ENCODE measurements at regions not wholly inside any gene's neighbourhood (a gene's known extent, or its start where the extent isn't known, plus 50 kb on each side); places are given as distances from the start of the nearest gene placed in this dataset.

- no peaks in the 10 kb centered on the region for H3K36me3 ChIP-seq (ENCODE audit: control insufficient read depth in 2 of 2, extremely low read depth in 1 of 2, insufficient read depth in 1 of 2, low read length in 1 of 2)
- DNase-seq (no peak), ATAC-seq (replicated peaks in 1 of 4) (no peak)
- peaks cover 0 to 5% of the 10 kb centered on the region in 2 donors for H3K27me3 Mint-ChIP-seq
- POLR2A ChIA-PET, result interaction anchor here in 1 of 2 donors (0.6 kb wide), 1 partner anchor 13 kb away, joined by 6 read pairs; no protein-coding TSS in a partner anchor
- no peak overlapping the region for H3K4me3 Mint-ChIP-seq
- no peaks in the 10 kb centered on the region for H3K4me1 ChIP-seq (ENCODE audit: control insufficient read depth in 1 of 2, extremely low read depth in 1 of 2, insufficient read depth in 2 of 2, low read length in 2 of 2)
- CTCF ChIA-PET, result no interaction called here
- H3K9me3 Mint-ChIP-seq, result no peaks in the 10 kb centered on the region
- H3K27me3 ChIP-seq (replicated peaks in 1 of 2; ENCODE audit: control insufficient read depth in 2 of 2, extremely low read depth in 1 of 2, insufficient read depth in 2 of 2, low read length in 1 of 2), result no peaks in the 10 kb centered on the region
- H3K4me3 ChIP-seq (ENCODE audit: control insufficient read depth in 1 of 2, extremely low read depth in 1 of 2, low read length in 1 of 2), result no peak overlapping the region
- no peak overlapping the region for H3K27ac ChIP-seq (ENCODE audit: low read length)
- H3K36me3 Mint-ChIP-seq, result no peaks in the 10 kb centered on the region
- H3K9me3 ChIP-seq, result no peaks in the 10 kb centered on the region
- no peaks in the 10 kb centered on the region for H3K4me1 Mint-ChIP-seq
- H3K27ac Mint-ChIP-seq, result no peak overlapping the region
Observed at GRCh38 chr6:21772477-21772876, 178.9 kb downstream of the SOX4 start.

DNA sequence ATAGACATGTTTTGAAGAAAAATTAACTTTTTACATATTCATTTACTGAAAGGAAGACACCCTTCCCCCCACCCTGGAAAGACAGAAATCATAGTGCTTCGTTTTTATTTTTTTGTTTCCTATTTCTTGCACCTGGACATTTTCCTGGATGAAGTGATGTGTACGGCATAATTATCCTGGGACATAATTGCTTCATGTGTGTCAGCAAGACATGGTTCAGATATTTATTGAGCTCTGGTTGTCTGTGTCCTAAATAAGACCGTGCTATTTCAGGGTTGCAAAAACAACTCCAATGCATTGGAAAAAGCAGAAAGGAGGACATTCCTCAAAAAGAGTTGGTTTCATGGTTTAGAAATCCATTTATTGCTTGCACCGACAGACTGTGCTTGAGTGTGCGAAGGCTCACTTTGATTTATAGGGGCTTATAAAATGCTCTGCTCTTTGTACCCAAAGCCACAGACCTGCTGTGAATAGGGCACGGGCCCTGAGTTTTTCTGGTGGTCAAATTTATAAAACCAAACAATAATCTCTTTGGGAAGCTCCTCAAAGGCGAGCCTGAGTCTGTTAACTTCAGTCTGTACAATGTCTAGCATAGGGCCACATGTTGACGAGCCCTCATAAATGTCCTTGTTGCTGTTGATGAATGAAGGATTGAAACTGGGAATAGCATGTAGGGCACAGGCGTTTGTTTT, 179.5 kb downstream of the SOX4 start:
- H3K36me3 Mint-ChIP-seq, result no peaks in the 10 kb centered on the region
- Histone ChIP-seq H3K4me3 (ENCODE audit: control insufficient read depth in 1 of 2, extremely low read depth in 1 of 2, low read length in 1 of 2) (no peak overlapping the region), H3K27ac (ENCODE audit: low read length) (no peak overlapping the region), H3K9me3 (no peaks in the 10 kb centered on the region), H3K27me3 (replicated peaks in 1 of 2; ENCODE audit: control insufficient read depth in 2 of 2, extremely low read depth in 1 of 2, insufficient read depth in 2 of 2, low read length in 1 of 2) (no peaks in the 10 kb centered on the region), H3K36me3 (ENCODE audit: control insufficient read depth in 2 of 2, extremely low read depth in 1 of 2, insufficient read depth in 1 of 2, low read length in 1 of 2) (no peaks in the 10 kb centered on the region), H3K4me1 (ENCODE audit: control insufficient read depth in 1 of 2, extremely low read depth in 1 of 2, insufficient read depth in 2 of 2, low read length in 2 of 2) (no peaks in the 10 kb centered on the region)
- no peak overlapping the region for H3K27ac Mint-ChIP-seq
- no peak overlapping the region for H3K4me3 Mint-ChIP-seq
- peaks cover 0 to 5% of the 10 kb centered on the region in 2 donors for H3K27me3 Mint-ChIP-seq
- POLR2A ChIA-PET, result interaction anchor here (0.6 kb wide), 2 partner anchors 14 to 39 kb away, joined by 3 to 6 read pairs; no protein-coding TSS in a partner anchor
- CTCF ChIA-PET, result no interaction called here
- DNase-seq (no peak), ATAC-seq (replicated peaks in 1 of 4) (no peak)
- no peaks in the 10 kb centered on the region for H3K4me1 Mint-ChIP-seq
- no peaks in the 10 kb centered on the region for H3K9me3 Mint-ChIP-seq
- WGBS (ENCODE audit: insufficient coverage), result 84% methylated on average over 6 of the region's 9 CpGs

- Mint-ChIP-seq H3K9me3 (no peaks in the 10 kb centered on the region), H3K27me3 (peaks cover 0 to 5% of the 10 kb centered on the region in 2 donors), H3K36me3 (no peaks in the 10 kb centered on the region), H3K4me3 (no peak overlapping the region), H3K27ac (no peak overlapping the region), H3K4me1 (no peaks in the 10 kb centered on the region)
- H3K36me3 ChIP-seq (ENCODE audit: control insufficient read depth in 2 of 2, extremely low read depth in 1 of 2, insufficient read depth in 1 of 2, low read length in 1 of 2), result no peaks in the 10 kb centered on the region
- no peaks in the 10 kb centered on the region for H3K9me3 ChIP-seq
- no peak overlapping the region for H3K4me3 ChIP-seq (ENCODE audit: control insufficient read depth in 1 of 2, extremely low read depth in 1 of 2, low read length in 1 of 2)
- POLR2A ChIA-PET, result interaction anchor here in 1 of 2 donors (0.6 kb wide), 1 partner anchor 39 kb away, joined by 3 read pairs; no protein-coding TSS in a partner anchor
- H3K27me3 ChIP-seq (replicated peaks in 1 of 2; ENCODE audit: control insufficient read depth in 2 of 2, extremely low read depth in 1 of 2, insufficient read depth in 2 of 2, low read length in 1 of 2), result no peaks in the 10 kb centered on the region
- CTCF ChIA-PET, result no interaction called here
- ATAC-seq (replicated peaks in 1 of 4) (no peak), DNase-seq (no peak)
- no peak overlapping the region for H3K27ac ChIP-seq (ENCODE audit: low read length)
- H3K4me1 ChIP-seq (ENCODE audit: control insufficient read depth in 1 of 2, extremely low read depth in 1 of 2, insufficient read depth in 2 of 2, low read length in 2 of 2), result no peaks in the 10 kb centered on the region
- WGBS (ENCODE audit: insufficient coverage), result 92% methylated on average over 6 of the region's 6 CpGs
Observed at GRCh38 chr6:21773576-21773968, 180.0 kb downstream of the SOX4 start.

DNA sequence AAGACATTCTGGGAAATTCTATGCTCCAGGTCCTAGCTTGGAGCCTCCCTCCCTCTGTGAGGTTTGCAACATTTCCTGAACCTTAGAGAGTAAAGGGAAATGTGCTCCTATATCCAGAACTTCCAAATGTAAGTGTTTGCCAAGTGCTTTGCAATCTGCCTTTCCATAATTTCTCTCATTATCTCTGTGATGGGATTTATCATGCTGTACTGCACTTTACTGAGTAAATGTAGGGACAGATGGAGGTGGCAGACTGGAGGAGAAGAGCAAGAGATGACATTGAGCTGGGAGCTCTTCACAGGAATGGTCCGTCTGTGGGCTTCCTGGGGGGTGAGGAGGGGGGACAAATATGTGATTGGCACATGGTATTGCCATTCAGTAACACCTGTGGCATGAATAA, 184.3 kb downstream of the SOX4 start:
- no peak for DNase-seq
- Histone ChIP-seq H3K9me3 (no peaks in the 10 kb centered on the region), H3K36me3 (ENCODE audit: control insufficient read depth in 2 of 2, extremely low read depth in 1 of 2, insufficient read depth in 1 of 2, low read length in 1 of 2) (no peaks in the 10 kb centered on the region), H3K4me3 (ENCODE audit: control insufficient read depth in 1 of 2, extremely low read depth in 1 of 2, low read length in 1 of 2) (no peak overlapping the region), H3K27ac (ENCODE audit: low read length) (no peak overlapping the region), H3K27me3 (replicated peaks in 1 of 2; ENCODE audit: control insufficient read depth in 2 of 2, extremely low read depth in 1 of 2, insufficient read depth in 2 of 2, low read length in 1 of 2) (no peaks in the 10 kb centered on the region), H3K4me1 (ENCODE audit: control insufficient read depth in 1 of 2, extremely low read depth in 1 of 2, insufficient read depth in 2 of 2, low read length in 2 of 2) (no peaks in the 10 kb centered on the region)
- no peak for ATAC-seq (replicated peaks in 1 of 4)
- H3K4me3 Mint-ChIP-seq, result no peak overlapping the region
- ChIA-PET POLR2A (no interaction called here), CTCF (no interaction called here)
- H3K27me3 Mint-ChIP-seq, result peaks cover 0 to 4% of the 10 kb centered on the region in 2 donors
- no peaks in the 10 kb centered on the region for H3K9me3 Mint-ChIP-seq
- no peaks in the 10 kb centered on the region for H3K36me3 Mint-ChIP-seq
- no peak overlapping the region for H3K27ac Mint-ChIP-seq
- 71% methylated on average over 1 of the region's 1 CpG for WGBS (ENCODE audit: insufficient coverage)
- H3K4me1 Mint-ChIP-seq, result no peaks in the 10 kb centered on the region

GRCh38 chr6:21780141-21780540, 186.6 kb downstream of the SOX4 start:
- peaks cover 0 to 4% of the 10 kb centered on the region in 2 donors for H3K27me3 Mint-ChIP-seq
- WGBS (ENCODE audit: insufficient coverage), result no CpG with 5 or more reads among the region's 2 CpGs
- Histone ChIP-seq H3K36me3 (ENCODE audit: control insufficient read depth in 2 of 2, extremely low read depth in 1 of 2, insufficient read depth in 1 of 2, low read length in 1 of 2) (no peaks in the 10 kb centered on the region), H3K27me3 (replicated peaks in 1 of 2; ENCODE audit: control insufficient read depth in 2 of 2, extremely low read depth in 1 of 2, insufficient read depth in 2 of 2, low read length in 1 of 2) (no peaks in the 10 kb centered on the region), H3K4me3 (ENCODE audit: control insufficient read depth in 1 of 2, extremely low read depth in 1 of 2, low read length in 1 of 2) (no peak overlapping the region), H3K27ac (ENCODE audit: low read length) (no peak overlapping the region), H3K9me3 (no peaks in the 10 kb centered on the region), H3K4me1 (ENCODE audit: control insufficient read depth in 1 of 2, extremely low read depth in 1 of 2, insufficient read depth in 2 of 2, low read length in 2 of 2) (no peaks in the 10 kb centered on the region)
- H3K4me1 Mint-ChIP-seq, result peaks cover 0 to under 1% (median 0%) of the 10 kb centered on the region in 3 donors
- POLR2A ChIA-PET, result interaction anchor here in 1 of 2 donors (0.6 kb wide), 1 partner anchor 99 kb away, joined by 7 read pairs; no protein-coding TSS in a partner anchor
- H3K4me3 Mint-ChIP-seq, result no peak overlapping the region
- DNase-seq (no peak), ATAC-seq (replicated peaks in 1 of 4) (no peak)
- H3K9me3 Mint-ChIP-seq, result no peaks in the 10 kb centered on the region
- CTCF ChIA-PET, result no interaction called here
- no peak overlapping the region for H3K27ac Mint-ChIP-seq
- no peaks in the 10 kb centered on the region for H3K36me3 Mint-ChIP-seq

DNA sequence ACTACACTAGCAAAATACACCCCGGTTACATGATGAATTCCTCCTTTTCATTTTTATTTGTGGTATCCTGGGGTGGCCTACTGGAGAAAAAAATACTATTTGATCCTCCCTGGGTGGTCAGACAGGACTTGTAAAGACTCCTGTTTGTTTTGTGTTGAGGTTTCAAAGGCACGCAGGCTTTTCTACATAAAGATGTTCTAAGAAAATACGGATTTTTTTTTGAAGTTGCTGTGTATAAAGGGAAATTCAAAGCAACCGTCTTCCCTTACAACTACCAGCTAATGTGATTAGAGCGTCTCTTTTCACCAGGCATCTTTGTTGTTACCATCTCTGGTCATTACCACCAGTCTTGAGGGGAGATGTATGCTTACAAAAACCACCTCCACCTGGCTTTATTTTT, 187.1 kb downstream of the SOX4 start:
- Mint-ChIP-seq H3K36me3 (no peaks in the 10 kb centered on the region), H3K4me3 (no peak overlapping the region), H3K4me1 (peaks cover 0 to 6% (median 0%) of the 10 kb centered on the region in 3 donors), H3K9me3 (no peaks in the 10 kb centered on the region), H3K27me3 (peaks cover 0 to 4% of the 10 kb centered on the region in 2 donors), H3K27ac (no peak overlapping the region)
- CTCF ChIA-PET, result no interaction called here
- no peaks in the 10 kb centered on the region for H3K9me3 ChIP-seq
- no peak overlapping the region for H3K4me3 ChIP-seq (ENCODE audit: control insufficient read depth in 1 of 2, extremely low read depth in 1 of 2, low read length in 1 of 2)
- H3K27me3 ChIP-seq (replicated peaks in 1 of 2; ENCODE audit: control insufficient read depth in 2 of 2, extremely low read depth in 1 of 2, insufficient read depth in 2 of 2, low read length in 1 of 2), result no peaks in the 10 kb centered on the region
- DNase-seq, result no peak
- H3K4me1 ChIP-seq (ENCODE audit: control insufficient read depth in 1 of 2, extremely low read depth in 1 of 2, insufficient read depth in 2 of 2, low read length in 2 of 2), result no peaks in the 10 kb centered on the region
- ATAC-seq (replicated peaks in 1 of 4), result no peak
- no peaks in the 10 kb centered on the region for H3K36me3 ChIP-seq (ENCODE audit: control insufficient read depth in 2 of 2, extremely low read depth in 1 of 2, insufficient read depth in 1 of 2, low read length in 1 of 2)
- no peak overlapping the region for H3K27ac ChIP-seq (ENCODE audit: low read length)
- POLR2A ChIA-PET, result no interaction called here
- WGBS (ENCODE audit: insufficient coverage), result no CpG with 5 or more reads among the region's 5 CpGs

GRCh38 chr6:21781128-21781527, 187.6 kb downstream of the SOX4 start:
- no peak overlapping the region for H3K4me3 ChIP-seq (ENCODE audit: control insufficient read depth in 1 of 2, extremely low read depth in 1 of 2, low read length in 1 of 2)
- H3K4me3 Mint-ChIP-seq, result no peak overlapping the region
- H3K4me1 Mint-ChIP-seq, result peaks cover 0 to 8% (median 0%) of the 10 kb centered on the region in 3 donors
- CTCF ChIA-PET, result no interaction called here
- H3K9me3 Mint-ChIP-seq, result no peaks in the 10 kb centered on the region
- WGBS (ENCODE audit: insufficient coverage), result no CpG with 5 or more reads among the region's 3 CpGs
- H3K36me3 Mint-ChIP-seq, result no peaks in the 10 kb centered on the region
- POLR2A ChIA-PET, result no interaction called here
- no peak overlapping the region for H3K27ac ChIP-seq (ENCODE audit: low read length)
- H3K27ac Mint-ChIP-seq, result no peak overlapping the region
- H3K4me1 ChIP-seq (ENCODE audit: control insufficient read depth in 1 of 2, extremely low read depth in 1 of 2, insufficient read depth in 2 of 2, low read length in 2 of 2), result no peaks in the 10 kb centered on the region
- H3K9me3 ChIP-seq, result no peaks in the 10 kb centered on the region
- ATAC-seq (replicated peaks in 1 of 4) (no peak), DNase-seq (no peak)
- H3K27me3 ChIP-seq (replicated peaks in 1 of 2; ENCODE audit: control insufficient read depth in 2 of 2, extremely low read depth in 1 of 2, insufficient read depth in 2 of 2, low read length in 1 of 2), result no peaks in the 10 kb centered on the region
- H3K36me3 ChIP-seq (ENCODE audit: control insufficient read depth in 2 of 2, extremely low read depth in 1 of 2, insufficient read depth in 1 of 2, low read length in 1 of 2), result no peaks in the 10 kb centered on the region
- H3K27me3 Mint-ChIP-seq, result peaks cover 0 to 4% of the 10 kb centered on the region in 2 donors

Measured in T-cell (primary cell).